HG03060 (cell line): ENCODE measurements at regions not wholly inside any gene's neighbourhood (a gene's known extent, or its start where the extent isn't known, plus 50 kb on each side); places are given as distances from the start of the nearest gene placed in this dataset.
"Not testable (repeated sequence)": the region's sequence is repeated elsewhere in the genome, so short reads cannot be mapped to it uniquely, and the experiment has no call there.

Source experiments
- ATAC-seq: cut with Tn5 transposase; IDR thresholded peaks from one replicate; pipeline ENCODE4 v1.9.1; 2021; ENCODE audit warnings: low read depth, moderate number of reproducible peaks; ENCODE audit not compliant: unreplicated experiment

DNA sequence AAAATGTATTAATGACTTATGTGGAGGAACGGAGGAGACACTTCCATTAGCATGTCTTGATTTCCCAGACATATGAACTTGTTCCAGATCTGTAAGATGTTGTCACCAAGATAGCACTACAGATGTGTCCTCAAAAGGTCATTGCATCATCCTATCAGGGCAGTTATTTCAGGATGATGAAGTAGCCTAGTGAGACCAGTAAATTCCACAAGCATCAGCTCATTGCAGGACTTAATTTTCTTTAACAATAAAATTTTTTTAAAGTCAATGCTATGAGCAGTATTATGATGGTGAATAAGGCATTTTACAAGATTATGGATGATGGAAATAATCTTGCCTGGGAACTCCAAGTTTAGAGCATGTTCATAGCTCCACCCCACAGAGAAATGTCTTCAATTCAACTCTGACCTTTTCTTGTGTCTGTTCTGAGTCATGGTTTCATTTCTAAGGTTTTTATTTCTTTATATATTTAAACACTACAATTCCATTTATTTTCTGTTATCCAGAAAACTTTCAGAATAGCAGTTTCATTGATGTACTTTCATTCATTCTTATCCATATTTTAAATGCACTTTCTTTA is 1203.3 kb upstream of the CELF2 start:
- ATAC-seq = no peak

DNA sequence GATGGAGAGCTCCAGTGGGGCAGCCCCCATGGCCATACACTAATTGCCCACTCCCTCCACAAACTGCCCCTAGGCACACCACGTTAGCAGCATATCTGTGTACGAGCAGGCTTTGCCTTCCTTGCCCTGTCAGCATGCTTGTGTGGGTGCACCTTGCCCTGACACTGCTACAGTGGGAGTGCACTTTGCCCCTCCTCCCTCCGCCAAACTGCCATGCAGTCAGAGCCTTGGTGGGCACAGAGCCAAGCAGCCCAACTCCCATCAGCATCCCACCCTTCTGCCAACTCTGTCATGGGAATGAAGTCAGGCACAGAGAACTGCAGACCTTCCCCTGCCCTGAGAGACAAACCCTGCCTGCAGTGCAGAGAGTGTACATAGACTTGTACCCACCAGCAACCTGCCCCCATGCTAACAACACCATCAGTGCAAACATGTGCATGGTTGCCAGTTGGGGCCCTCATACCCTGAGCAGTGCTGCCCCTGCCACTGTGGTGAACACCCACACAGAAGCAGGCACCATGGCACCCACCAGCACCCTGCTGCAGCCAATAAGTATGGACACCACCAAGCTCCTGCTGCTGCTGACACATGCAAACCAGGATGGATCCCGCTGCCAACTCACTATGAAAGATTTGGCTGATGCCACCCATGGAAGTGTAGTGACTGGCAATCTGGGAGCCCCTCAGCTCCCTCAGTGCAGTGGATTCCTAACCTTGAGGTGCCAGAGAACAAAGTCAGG is 1197.7 kb upstream of the CELF2 start:
- no peak for ATAC-seq

GRCh38 chr10:9823268-9823930 is 1194.3 kb upstream of the CELF2 start:
- ATAC-seq = no peak

DNA sequence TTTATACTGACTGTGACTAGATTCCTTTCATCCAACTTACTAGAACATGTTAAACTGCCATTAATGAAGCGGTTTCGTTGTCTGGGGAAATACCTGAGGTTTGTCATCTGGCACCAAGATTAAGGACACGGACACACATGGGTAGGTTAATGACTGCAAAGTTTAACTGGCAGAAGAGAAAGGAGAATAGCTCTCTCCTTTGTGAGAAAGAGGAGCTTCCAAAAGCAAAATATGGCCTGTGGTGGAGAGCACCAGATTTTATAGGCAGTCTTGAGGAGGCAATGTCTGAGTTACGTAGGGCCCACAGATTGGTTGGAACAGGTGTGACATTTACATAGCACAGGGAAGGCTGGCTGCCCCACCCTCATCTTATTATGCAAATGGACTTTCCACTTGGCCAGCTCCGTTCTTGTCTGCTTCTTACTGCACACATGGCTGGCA is 1193.0 kb upstream of the CELF2 start:
- no peak for ATAC-seq

DNA sequence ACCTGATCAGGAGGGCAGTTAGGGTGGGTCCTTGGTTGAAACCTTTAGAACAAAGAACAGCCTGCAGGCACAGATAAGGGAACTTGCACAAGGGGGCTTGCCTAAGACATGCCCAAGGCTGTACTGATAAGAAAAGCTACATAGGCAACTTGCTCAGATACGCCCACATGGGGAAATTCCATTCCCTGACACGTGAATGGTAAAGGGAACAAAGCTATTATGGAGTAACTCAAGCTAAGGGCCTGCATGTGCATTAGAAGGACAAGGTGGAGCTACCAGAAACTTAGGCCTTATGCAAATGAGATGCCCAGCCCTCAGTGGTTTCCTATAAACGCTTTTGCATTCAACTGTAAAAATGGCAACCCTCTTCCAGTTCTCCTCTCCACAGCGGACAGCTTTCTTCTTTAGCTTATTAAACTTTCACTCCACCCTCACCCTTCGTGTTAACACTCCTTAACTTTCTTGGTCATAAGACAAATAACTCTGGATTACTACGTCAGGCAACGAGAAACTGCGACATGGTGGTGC is 1192.1 kb upstream of the CELF2 start:
- ATAC-seq = no peak

- no peak for ATAC-seq
Measured at GRCh38 chr10:9828110-9828509, 1189.6 kb upstream of the CELF2 start.

DNA sequence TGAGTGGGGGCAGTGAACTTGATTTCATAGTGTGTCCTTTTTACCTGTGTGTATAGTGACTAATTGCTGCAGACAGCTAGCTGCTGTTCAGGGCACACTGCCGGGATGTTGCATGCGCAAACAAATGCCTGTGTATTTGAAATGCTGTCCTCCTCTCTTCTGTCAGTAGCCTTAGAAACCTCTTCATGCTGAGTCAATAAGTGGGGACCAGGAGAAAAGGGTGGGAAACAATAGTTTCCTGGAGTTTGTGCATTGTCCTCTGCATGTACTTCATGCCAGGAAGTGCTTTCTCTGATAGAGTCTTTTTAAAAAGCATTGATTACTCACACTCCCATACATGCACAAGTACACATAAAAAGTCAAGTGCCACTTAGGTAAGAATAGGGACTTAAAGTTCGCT is 1183.7 kb upstream of the CELF2 start:
- ATAC-seq = no peak

- ATAC-seq = no peak
Measured at GRCh38 chr10:9834434-9834833, 1183.2 kb upstream of the CELF2 start.

DNA sequence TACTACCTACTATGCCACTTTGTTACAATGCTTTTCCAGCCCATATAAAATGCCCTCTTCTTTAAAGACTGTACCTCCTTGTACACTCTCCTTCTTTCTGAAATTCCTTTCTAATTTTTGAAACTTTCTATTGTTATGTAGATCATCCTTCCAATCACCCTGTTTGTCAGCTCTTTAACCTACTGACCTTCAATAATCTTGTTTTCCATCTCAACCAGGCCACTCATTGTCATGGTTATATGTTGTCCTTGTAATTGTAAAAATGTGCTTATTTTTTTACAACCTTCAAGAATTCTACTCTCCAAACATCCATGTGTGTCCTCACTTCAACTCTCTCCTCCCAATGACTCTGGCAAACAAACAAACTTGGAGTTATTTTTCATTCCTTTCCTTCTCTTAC is 1172.6 kb upstream of the CELF2 start:
- ATAC-seq = no peak

GRCh38 chr10:9848278-9848677 is 1169.4 kb upstream of the CELF2 start:
- no peak for ATAC-seq

- no peak for ATAC-seq
Measured at GRCh38 chr10:9848981-9849380, 1168.7 kb upstream of the CELF2 start.

GRCh38 chr10:9850415-9850814 is 1167.3 kb upstream of the CELF2 start:
- ATAC-seq = no peak

DNA sequence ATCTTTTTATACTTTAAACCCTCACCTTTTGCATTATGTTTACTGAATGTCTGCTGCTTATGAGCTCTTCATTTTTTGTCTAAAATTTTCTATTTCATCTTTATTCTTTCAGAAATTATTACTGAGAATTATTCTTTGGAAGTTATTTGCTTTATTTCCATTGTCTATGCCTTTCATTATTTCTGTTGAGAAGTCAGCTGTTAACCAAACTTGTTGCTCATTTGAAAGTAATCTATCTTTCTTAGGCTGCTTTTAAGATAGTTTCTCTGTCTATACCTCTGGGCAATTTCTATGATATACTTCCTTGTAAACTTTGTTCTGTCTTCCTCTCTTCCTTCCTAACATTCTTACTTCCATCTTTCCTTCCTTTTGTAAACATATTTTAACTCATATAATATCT is 1165.9 kb upstream of the CELF2 start:
- ATAC-seq = no peak

DNA sequence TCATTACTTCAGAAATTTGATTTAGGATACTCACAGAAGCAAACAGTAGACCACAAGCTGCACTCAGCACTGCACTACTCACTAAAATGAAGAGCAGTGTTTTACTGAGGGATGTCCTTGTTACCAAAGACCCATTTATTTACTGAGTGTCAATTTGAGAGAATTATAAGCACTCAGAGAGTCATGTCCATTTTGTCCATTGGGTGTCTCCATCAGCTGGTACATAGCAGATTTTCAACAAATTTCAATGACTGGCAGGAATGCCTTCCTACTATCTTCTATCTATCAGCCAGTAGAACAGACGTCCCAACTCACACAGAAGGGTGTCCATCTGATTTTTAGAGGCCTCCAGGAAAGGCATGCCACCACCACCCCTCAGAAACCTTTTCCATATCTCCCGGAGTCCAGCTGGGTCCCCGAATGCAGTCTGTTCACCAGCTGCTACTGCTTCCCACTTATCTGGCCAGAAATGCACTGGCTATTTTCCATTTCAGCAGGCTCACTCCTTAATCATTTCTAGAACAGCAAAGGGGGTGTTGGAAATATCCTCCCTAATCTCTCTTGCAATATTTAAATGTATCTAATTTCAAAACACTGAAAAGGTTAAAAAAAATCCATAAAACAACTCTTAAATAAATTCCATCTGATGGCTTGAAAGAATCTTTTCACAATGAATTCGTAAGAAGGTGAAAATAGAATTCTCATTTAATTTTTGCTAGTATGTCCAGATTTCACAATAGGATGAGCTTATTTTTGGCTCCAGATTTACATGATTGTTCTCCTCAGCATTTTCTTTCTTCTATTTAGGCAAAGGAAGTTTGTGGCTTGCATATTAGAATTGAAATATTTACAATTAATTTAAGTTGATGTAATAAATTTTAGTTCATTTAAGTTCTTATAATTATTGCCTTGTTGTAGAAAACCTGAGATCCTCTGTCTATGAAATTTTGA is 1164.0 kb upstream of the CELF2 start:
- no peak for ATAC-seq

- ATAC-seq = not testable (repeated sequence)
Measured at GRCh38 chr10:9855451-9855850, 1162.2 kb upstream of the CELF2 start.

DNA sequence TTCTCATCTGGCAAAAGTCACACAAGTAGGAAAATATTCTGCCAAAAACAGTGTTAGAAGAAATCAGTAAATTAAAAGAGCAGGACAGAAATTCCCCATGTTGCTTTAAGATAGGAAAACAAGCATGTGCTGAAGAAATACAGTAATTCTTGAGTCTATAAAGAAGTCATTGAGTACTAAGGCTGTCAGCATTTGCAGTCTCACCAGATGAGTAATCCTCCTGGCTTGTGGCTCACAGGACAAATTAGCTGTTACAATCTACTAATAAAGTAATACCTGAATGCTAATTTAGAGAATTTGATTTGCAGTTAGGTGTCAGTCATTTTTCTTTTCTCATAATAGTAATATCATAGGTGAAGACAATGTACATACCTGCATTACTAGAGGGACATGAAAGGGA is 1158.9 kb upstream of the CELF2 start:
- no peak for ATAC-seq

GRCh38 chr10:9860045-9860444 is 1157.6 kb upstream of the CELF2 start:
- no peak for ATAC-seq

- no peak for ATAC-seq
Measured at GRCh38 chr10:9863559-9864121, 1154.0 kb upstream of the CELF2 start.

GRCh38 chr10:9868499-9868898 is 1149.2 kb upstream of the CELF2 start:
- ATAC-seq = no peak

- ATAC-seq = no peak
Measured at GRCh38 chr10:9869205-9869604, 1148.5 kb upstream of the CELF2 start.
